8988T (cell line): ENCODE measurements at regions not wholly inside any gene's neighbourhood (a gene's known extent, or its start where the extent isn't known, plus 50 kb on each side); places are given as distances from the start of the nearest gene placed in this dataset.
A peak's percentile ranks its signal among the peaks of the same experiment; 100 is the strongest.
"Not testable (repeated sequence)": the region's sequence is repeated elsewhere in the genome, so short reads cannot be mapped to it uniquely, and the experiment has no call there.

Source experiments
- DNase-seq: peaks from one replicate; pipeline ENCODE4 v3.0.0; 2011

DNA sequence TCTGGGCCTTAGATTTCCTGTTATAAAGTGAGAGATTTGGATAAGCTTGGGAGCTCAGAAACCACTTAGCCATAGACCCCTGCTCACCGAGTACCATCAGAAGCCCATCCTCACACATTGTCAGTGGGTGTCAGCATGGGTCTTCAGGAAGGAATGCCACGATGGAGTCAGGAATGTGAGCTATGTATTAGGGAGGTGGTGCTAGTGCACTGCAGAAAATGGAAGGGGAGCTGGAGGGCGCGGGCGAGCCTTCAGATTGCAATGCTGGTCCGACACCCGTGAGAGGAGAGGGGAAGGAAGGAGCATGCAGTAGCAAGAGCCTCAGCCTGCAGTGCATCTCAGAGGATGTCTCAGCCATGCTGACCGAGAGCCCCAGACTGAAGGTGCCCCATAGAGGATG lies 294.5 kb downstream of the FOXL1 start:
- no peak for DNase-seq

- DNase-seq = peak; percentile 86
Observed at GRCh38 chr16:86874141-86874540, 295.8 kb downstream of the FOXL1 start.

DNA sequence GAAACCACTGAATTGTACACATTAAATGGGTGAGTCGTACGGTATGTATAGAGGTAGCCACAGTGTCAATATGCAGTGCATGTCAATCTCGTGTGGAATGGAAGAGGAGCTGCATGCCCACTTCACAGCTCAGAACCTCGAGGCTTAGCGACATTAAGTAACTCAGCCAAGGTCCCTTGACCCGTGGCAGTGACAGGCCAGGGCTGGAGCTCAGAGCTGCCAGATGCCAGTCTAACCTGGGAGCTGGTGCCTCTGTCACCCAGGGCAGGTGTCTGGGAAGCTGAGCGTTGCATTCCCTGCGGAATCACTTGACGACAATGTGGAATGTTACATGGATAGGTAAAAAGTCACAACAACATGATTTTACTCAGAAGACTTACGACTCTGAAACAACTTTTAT lies 298.1 kb downstream of the FOXL1 start:
- DNase-seq = no peak

DNA sequence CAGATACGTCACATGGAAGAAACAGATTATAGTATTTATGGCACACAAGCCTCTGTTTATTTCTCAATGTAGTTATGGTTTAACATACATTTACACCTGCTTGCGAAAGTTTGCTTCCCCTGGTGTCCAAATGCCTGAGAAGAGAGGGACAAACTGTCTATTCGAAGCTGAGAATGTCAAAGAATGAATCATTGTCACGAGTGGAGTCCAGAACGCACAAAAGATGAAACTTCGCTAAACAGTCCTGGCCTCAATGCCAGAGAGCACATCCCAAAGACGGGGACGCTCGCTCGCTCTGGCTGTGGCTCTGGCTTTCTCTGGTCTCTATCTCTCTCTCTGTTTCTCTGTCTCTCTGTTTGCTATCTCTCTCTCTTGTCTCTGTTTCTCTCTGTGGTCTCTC lies 298.8 kb downstream of the FOXL1 start:
- no peak for DNase-seq

GRCh38 chr16:86877835-86878234 lies 299.5 kb downstream of the FOXL1 start:
- no peak for DNase-seq

DNA sequence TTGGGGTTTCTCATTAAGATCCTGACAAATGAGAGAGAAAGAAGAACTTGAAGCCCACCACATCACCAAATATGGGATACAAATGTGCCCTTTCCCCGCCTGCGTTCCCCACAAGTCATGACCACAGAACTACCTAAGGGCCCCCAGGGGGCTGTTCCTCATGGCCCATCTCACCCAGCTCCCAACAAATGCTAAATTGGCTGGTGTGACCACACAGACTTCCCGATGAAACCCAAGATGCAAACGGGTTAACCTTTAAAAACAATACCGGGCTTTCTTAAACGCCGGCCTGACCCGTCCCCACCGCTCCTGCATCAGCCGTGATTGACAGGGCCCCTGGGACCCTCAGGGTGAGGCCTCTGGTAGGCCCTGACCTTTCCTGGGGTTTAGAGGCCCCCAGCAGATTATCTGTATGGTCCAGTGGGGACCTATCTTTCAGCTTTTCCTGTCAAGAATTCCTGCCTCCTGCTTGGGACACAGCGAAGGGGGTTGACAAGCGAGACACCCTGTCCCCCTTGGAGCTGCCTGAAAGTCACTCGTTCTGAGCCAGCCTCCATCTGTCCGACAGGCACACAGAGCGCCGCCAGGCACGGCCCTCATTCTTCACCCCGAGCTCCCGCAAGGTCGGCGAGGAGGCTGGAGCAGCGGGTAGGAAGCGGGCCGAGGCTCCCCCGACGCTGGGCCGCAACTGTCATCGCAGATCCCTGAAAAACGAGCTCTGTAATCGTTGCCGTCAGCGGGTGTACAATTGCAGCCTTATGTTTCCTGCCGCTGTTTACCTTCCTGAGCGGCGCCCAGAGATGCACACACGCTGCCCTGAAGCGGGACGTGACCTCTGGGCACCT lies 300.1 kb downstream of the FOXL1 start:
- DNase-seq = no peak

DNA sequence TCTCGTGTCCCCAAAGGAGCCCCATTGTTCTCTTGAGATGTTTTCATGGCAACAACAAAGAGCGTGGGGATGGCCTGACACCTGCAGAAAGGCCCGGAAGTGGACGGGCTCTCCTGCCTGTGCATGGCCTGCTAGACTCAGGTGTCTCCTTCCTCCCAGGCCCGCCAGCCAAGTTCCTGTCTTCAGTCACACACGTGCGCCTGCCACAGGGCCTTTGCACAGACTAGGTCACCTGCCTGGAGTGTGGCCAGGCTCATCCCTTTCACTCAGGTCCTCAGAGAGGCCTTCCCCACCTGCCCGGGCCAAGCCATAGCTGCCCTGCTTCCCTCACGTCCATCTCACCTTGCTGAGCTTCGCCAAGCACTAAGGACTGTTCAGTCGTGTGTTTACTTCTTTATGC lies 300.9 kb downstream of the FOXL1 start:
- no peak for DNase-seq

DNA sequence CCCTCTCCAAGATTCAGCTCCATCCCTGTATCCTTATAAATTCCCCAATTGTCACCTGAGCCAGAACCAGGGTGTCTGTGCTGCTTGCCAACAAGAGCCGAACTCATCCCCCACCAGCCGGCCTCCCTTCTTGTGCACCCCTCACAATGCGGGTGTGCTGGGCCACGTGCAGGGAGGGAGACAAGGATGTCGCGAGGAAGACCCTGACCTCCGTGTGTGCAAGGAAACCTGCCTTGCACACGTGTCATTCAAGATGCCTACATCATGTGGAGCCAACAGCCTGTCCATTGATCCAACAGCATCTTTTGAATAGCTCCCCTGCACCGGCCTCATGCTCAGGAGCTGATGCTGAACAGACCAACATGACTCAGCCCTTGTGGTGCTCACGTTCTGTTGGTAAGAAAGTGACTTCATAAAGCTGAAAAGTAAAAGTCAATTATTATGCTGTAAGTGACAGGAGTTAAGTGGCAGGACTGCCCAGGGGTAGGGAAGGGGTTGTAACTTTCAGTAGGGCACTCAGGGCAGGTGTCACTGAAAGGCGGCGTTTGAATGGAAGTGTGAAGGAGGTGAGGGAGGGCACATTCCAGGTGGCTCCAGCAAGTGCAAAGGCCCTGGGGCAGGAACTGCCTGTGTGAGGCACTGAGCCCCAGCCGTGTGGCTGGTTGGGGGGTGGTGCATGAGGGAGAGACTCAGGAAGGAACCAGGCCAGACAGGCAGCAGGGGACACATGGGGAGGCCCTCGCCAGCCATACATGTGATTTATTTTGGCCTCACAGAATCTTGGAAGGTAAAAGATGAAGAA lies 302.2 kb downstream of the FOXL1 start:
- DNase-seq = no peak

DNA sequence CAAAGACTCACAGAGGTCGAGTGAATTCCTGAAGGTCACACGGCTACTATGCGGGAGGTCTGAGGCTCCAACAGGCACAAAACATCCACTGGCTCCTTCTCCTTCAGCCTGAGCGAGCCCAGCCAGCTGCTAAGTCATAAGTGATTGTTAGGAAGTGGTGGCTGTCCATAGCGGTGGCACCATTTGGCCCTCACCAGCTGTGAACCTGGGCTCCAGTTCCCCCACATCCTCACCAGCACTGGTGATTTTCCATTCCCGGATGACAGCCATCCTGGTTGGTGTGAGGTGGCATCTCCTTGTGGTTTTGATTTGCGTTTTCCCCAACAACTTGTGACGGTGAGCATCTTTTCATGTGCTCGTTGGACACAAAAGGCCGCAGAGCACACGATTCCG lies 302.8 kb downstream of the FOXL1 start:
- no peak for DNase-seq

DNA sequence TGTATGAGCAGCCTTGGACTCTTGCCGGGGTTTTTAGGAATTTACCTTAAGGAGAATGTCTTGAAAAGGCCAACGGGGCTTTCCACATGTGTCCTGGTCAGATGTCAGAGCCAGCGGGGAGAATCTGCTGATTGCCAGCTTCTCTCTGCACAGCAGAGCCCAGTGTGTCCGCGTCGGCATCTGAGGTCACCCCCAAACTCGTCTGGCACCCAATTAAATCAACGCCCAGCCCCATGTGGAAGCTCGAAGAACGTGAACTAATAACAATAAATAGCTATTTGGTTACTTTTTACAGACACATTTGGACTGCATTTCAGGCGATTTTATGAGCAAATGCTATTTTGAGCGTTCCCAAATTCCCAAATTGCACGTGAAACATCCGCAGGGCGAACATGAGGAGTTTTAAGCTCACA lies 303.5 kb downstream of the FOXL1 start:
- no peak for DNase-seq

DNA sequence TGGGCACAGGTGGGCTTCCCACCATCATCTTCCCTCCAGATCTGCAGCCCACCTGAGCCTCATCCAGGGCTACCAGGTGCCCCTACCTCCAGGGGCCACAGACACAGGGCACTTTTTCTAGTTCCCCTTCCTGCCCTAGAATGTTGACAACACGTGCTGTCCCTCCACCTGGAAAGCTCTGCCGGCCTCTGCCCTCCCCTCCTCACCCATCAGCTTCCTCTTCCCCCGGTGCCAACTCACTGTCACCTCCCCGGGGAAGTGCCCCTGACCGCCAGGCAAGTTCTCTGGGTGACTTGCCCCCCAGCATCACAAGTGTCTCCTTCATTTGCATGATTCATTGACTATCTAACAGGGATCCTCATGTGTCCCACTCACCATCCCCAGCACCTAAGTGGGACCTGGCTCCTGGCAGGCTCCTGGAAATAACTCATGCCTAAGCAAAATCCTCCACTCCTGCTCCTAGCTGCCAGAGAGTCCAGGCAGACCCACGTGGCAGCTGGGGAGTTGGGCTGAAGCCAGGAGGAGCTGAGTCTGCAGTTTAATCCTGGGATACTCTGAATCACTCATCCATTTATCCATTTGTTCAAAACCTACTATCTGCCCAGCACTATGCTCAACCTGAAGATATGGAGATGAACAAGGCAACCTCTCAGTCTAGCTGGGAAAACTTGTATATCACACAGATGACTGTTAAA lies 304.4 kb downstream of the FOXL1 start:
- no peak for DNase-seq

- DNase-seq = no peak
Observed at GRCh38 chr16:86883583-86884389, 305.4 kb downstream of the FOXL1 start.

GRCh38 chr16:86884390-86884650 lies 306.0 kb downstream of the FOXL1 start:
- no peak for DNase-seq

- DNase-seq = no peak
Observed at GRCh38 chr16:86885139-86885538, 306.8 kb downstream of the FOXL1 start.

DNA sequence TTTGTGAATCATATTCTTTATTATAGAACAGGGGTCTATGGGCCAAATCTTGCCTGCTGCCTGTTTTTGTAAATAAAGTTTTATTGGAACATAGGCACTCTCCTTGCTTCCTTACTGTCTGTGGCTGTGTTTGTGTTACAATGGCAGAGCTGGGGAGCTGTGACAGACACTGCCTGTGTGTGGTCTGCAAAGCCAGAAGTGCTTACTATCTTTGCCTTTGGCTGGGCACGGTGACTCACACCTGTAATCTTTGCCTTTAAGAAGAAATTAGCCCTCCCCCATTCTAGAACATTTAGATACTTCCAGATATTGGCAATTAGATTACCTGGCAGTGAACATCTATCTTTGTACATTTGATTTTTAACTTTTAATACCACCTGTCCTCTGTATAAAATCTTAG lies 308.3 kb downstream of the FOXL1 start:
- no peak for DNase-seq

DNA sequence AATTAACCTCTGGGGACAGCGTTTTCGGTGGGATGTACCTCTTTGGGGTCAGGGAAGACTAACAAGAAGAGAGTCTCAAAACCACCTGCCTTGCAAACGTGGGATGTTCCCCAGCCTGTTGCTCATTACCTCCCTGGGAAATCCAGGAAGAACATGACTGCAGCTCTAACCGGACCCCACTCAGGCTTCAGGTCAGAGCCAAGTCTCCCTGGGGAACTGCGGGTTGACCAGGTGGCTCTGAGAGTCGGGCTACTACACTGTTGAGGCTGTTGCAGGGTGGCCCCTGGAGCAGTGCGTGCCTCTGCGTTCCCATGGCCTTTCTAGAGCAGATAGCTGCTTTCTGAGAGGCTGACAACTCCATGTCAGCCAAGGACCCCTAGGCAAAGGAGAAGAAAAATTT lies 309.1 kb downstream of the FOXL1 start:
- no peak for DNase-seq

DNA sequence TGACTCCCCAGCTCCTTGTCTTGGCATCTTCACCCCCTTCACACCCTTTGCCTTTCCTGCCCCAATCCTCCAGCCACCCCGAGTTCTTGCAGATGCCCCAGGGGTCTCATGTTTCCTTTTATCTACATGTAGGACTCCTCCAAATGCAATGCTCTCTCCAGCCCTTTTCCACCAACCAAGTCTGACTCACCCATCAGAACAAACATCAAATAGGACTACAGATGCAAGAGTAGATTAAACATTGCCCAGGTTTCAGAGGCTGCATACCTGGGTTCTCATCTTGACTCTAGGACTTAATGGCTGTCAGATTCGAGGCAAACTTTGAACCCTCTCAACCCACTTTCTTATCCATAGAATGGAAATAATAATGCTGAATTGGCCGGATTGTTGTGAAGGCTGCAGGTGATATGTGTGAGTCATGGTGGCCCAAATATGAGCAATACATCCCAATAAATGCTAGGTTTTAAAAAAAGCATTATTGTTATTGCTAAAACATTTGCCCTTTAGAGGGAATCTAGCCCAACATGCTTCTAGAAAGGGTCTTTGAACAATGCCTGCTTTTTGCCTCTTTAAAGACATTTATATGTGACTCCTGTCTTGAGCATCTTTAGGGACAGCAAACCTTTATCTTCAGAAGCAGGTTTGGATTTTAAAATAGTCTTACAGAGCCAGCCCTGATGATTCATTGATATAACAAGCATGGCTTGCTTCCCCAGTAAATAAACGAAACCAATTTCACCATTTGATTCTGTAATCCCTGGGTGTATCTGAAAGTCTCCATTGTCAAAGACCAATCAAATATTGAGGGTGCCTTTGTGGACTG lies 310.1 kb downstream of the FOXL1 start:
- DNase-seq = no peak

GRCh38 chr16:86889054-86889366 lies 310.7 kb downstream of the FOXL1 start:
- DNase-seq = not testable (repeated sequence)

GRCh38 chr16:86889974-86890373 lies 311.6 kb downstream of the FOXL1 start:
- DNase-seq = no peak

GRCh38 chr16:86891121-86891520 lies 312.8 kb downstream of the FOXL1 start:
- DNase-seq = no peak

GRCh38 chr16:86891631-86892030 lies 313.3 kb downstream of the FOXL1 start:
- DNase-seq = no peak

DNA sequence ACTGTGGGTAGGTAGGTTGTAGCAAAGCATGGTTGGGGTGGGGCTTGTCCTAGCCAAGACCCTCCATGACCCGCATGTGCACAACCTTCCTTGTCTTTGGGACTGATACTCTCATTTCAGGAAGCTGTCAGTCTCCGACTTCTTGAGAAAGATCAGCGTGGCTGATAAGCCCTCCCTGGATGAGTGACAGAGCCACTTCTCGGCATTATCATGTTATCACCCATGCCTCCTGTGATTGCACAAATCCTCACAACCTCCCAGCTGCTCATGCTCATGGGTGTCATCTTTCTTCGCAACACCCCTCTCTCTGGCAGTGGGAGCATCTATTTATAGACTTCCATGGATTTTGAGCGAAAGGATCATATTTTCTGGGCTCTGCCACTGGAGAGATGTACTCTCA lies 314.2 kb downstream of the FOXL1 start:
- DNase-seq = no peak
